GM21723 (cell line): ENCODE measurements at regions not wholly inside any gene's neighbourhood (a gene's known extent, or its start where the extent isn't known, plus 50 kb on each side); places are given as distances from the start of the nearest gene placed in this dataset.

ENCODE experiments used
- ATAC-seq: cut with Tn5 transposase; IDR thresholded peaks from one replicate; pipeline ENCODE4 v1.9.1; 2021; ENCODE audit warnings: mild to moderate bottlenecking, moderate library complexity; ENCODE audit not compliant: unreplicated experiment

GRCh38 chr4:122555216-122555615 is 65.7 kb downstream of the IL21 start:
- no peak for ATAC-seq

GRCh38 chr4:122553432-122553831 is 67.4 kb downstream of the IL21 start:
- no peak for ATAC-seq

GRCh38 chr4:122552898-122553297 is 68.0 kb downstream of the IL21 start:
- no peak for ATAC-seq

- no peak for ATAC-seq
Measured at GRCh38 chr4:122548886-122549630, 71.8 kb downstream of the IL21 start.

- no peak for ATAC-seq
Measured at GRCh38 chr4:122548452-122548851, 72.4 kb downstream of the IL21 start.

- peak; percentile 92 for ATAC-seq
Measured at GRCh38 chr4:122542411-122543236, 78.2 kb downstream of the IL21 start.

- peak; percentile 15 for ATAC-seq
Measured at GRCh38 chr4:122541996-122542395, 78.9 kb downstream of the IL21 start.

- ATAC-seq = no peak
Measured at GRCh38 chr4:122540838-122541237, 80.0 kb downstream of the IL21 start.

- no peak for ATAC-seq
Measured at GRCh38 chr4:122539861-122540465, 80.9 kb downstream of the IL21 start.

GRCh38 chr4:122537388-122538135 is 81.0 kb upstream of the IL2 start:
- no peak for ATAC-seq

- ATAC-seq = no peak
Measured at GRCh38 chr4:122536001-122536400, 79.5 kb upstream of the IL2 start.

GRCh38 chr4:122534776-122535175 is 78.3 kb upstream of the IL2 start:
- ATAC-seq = no peak

GRCh38 chr4:122533841-122534240 is 77.3 kb upstream of the IL2 start:
- ATAC-seq = no peak

GRCh38 chr4:122532766-122533165 is 76.2 kb upstream of the IL2 start:
- no peak for ATAC-seq

- no peak for ATAC-seq
Measured at GRCh38 chr4:122531514-122531913, 75.0 kb upstream of the IL2 start.

- no peak for ATAC-seq
Measured at GRCh38 chr4:122531038-122531437, 74.5 kb upstream of the IL2 start.

GRCh38 chr4:122528879-122529278 is 72.4 kb upstream of the IL2 start:
- no peak for ATAC-seq

GRCh38 chr4:122525865-122526264 is 69.3 kb upstream of the IL2 start:
- ATAC-seq = no peak

GRCh38 chr4:122524176-122524575 is 67.7 kb upstream of the IL2 start:
- no peak for ATAC-seq

GRCh38 chr4:122522944-122523343 is 66.4 kb upstream of the IL2 start:
- ATAC-seq = no peak

GRCh38 chr4:122517345-122517744 is 60.8 kb upstream of the IL2 start:
- ATAC-seq = no peak
